HG03442 (cell line): ENCODE measurements at regions not wholly inside any gene's neighbourhood (a gene's known extent, or its start where the extent isn't known, plus 50 kb on each side); places are given as distances from the start of the nearest gene placed in this dataset.

Experiments used
- ATAC-seq: cut with Tn5 transposase; IDR thresholded peaks from one replicate; pipeline ENCODE4 v1.9.1; 2021; ENCODE audit warnings: mild to moderate bottlenecking, moderate library complexity; ENCODE audit not compliant: unreplicated experiment

DNA sequence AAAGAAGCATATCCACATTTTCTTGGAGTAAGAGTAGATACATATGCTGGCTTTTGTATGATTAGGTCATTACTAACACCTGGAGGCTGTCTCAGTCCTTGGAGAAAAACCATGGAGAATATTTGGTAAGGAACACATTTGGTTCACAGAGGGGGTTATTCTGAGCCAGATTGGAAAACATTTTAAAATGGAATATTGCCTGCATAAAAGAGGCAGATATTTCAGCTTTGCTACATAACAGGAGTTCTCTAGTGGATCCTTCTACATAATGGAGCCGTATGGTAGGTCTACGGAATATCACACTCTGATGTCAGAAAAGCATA lies 415.1 kb downstream of the ADGRL2 start:
- no peak for ATAC-seq

DNA sequence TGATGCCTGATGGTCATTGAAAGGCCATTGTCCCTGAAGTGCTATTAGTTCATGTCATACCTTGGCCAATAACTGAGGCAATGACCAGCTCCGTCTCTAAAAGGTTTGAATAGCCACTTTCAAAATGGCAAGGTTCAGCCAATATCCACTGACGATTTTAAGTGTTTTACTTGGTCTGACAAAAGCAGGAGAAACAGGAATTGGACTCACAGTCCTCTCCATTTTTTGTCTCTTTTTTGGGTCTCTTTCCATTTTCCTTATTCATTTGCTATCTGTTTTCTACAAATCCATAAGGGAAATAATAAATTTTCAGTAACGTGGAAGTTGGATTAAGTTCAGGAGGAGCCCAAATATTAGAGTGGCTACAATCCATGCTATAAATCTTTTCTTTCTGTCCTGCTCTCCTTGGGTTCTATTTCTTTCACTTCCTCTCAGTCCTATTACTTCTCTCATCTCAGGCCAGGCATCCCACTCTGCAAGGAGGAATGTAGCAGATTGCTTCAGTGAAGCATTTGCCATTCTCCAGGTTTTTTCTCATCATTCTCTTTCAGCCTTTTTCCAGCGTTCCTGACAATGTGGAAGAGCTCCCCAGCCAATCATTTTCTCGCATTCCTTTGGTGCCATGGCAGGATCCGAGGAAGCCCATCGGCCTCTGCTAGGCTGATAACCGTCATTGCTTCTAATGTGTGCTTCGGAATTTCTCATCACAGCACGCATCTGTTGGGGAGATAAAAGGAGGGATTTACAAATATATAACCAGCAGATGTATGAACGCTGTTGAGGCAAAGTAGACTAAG lies 414.5 kb downstream of the ADGRL2 start:
- no peak for ATAC-seq

DNA sequence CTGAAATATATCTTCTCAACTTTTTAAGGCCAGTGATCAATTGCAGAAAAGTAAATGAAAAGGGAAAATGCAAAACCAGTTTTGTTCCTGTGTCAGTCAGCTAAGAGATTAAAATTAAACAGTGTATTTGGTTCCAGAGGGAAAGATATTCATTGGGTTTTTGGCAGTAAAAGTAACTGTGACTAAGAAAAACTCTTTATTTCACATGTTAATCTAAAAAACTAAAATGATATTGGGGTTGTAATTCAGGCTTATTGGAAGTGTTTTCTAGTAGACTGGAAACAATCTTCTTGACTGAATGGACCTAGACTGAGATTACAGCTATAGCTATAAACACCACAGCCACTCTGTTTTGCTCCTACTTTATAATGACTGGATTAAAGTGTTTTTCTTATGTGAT lies 413.9 kb downstream of the ADGRL2 start:
- no peak for ATAC-seq

DNA sequence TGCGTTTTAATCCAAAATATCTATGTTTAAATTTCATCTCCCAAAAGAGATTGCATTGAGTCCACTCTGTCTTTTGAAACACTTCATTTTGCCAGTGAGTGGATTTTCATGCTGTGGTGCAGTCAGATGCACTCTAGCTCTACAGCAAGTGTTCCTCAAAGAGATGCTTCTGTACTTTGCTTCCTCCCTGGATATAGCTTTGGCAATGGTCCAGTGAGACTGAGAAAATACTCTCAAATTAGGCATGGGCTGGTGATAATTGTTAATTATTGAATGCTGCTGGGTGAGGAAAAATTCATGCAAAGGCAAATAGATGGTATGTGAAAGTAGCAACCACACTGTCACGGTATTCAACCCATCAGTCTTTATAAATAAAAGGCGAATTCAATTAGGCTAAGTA lies 396.9 kb downstream of the ADGRL2 start:
- ATAC-seq: no peak

DNA sequence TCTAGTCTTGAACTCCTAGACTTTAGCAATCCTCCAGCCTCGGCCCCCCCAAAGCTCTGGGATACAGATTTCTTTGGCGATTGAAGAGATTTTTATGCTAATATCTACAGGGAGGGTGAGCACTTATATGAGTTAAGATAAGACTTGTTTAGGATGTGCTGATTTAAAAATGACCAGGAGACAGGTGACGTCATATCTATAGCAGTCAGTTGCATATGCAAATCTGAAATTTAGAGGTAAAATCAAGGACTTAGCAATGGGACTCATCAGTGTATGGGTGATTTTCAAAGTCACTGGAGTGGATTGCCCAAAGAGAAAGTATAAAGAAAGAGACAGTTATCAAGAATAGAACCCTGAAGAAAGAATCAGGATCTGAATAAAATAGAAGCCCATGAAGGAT lies 394.5 kb downstream of the ADGRL2 start:
- no peak for ATAC-seq

DNA sequence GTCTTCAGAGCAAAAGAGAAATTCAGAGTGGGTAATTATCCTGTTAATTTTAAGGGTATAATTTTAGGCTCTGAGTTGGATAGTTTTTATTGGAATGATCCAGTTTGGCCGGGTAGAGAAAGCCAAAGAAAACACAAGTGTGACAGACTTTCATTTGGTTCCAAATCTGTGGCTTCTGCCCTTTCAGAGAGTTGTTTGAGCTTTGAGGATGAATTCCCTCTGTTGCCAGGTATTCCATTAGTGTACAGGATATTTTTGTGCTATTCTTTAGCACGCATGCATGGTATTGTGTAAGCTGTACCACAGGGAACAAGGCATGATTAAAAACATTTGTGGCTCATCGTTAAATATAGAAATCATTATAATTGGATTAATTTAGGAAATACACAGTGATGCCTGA lies 384.4 kb downstream of the ADGRL2 start:
- ATAC-seq: no peak

DNA sequence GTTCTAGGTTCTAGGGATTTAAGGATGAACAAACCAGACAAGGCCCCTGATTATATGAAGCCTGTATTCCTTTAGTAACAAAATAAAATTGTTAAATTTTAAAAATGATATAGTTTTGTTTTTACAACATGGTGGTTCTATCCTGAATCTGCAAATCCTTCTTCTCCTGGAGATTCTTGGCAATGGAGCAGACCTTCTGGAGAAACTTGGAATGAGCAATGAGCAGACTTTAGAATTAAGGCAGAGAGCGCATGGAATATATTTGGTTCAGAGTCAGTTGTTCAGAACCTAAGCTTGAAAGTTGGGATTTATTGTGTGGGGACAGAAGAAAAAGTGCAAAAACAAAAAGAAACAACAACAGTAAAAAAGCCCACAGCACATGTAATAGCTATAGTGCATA lies 381.1 kb downstream of the ADGRL2 start:
- ATAC-seq: no peak

DNA sequence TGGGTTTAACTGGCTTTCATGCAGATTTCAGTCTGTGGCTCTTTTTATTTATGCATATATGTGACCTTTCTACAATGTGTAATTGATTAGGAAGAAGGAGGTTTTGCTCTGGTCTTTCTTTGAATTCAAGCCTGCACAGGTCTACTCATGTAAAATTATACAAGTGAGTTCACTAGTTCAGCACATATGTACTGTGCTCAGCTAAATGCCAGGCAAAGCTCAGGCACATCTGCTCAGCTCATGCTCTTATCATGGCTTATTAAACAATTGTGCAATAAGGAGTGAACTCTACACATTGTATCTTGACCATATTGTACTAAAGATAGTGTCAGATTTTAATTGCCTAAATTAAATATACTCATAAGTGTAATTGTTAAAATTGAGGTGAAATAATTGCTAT lies 378.4 kb downstream of the ADGRL2 start:
- no peak for ATAC-seq

DNA sequence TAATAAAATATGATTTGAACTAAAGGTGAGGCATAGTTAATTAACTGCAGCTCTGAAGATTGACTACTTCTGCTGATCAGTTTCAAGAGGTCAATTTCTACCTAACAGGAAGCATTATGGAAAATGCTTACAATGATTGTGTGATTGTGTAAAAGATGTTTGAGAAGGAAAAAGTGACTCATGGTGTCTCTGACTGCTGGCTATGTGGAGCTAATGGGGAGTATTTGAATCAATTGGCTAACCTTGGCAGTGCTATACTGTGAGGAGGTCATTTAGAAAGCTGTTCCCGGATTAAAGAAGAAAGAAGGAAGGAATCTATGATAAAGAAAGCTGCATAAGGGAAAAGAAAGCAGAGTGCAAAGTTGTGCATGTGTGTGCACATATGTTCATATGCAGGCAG lies 376.5 kb downstream of the ADGRL2 start:
- ATAC-seq: no peak

DNA sequence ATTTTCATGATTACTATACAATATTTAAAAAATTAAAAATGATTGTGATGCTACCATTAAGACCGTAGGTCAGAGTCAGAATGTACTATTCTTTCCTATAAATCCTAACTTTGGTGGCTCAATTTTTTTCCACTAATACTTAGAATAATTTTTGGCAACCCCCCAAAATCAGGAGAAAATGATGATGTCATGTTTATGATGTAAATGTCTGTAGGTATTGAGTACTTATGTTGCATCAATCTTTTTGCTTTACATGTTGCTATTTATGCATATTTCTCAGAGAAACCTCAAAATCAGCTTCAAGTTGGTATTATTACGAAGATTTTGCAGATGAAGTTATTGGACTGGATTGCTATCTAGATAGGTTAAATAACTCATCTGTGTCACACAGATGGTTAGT lies 371.2 kb downstream of the ADGRL2 start:
- no peak for ATAC-seq

DNA sequence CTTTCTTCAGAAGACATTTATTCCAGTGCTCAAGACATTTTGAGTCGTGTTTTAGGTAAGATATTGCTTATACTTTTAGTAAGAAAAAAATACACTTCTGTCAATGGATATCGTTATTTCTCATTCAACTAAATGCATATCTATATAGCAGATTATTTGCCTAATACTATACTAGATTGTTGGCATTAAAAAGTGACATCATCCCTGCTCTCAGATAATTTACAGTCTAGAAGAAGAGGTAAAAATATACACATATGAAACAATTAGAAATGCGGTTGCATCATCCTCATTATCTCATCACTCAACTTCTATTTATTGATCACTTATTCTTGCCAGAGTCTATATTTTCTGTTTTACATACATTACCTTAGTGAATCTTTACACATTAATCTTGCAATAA lies 367.7 kb downstream of the ADGRL2 start:
- ATAC-seq: no peak

DNA sequence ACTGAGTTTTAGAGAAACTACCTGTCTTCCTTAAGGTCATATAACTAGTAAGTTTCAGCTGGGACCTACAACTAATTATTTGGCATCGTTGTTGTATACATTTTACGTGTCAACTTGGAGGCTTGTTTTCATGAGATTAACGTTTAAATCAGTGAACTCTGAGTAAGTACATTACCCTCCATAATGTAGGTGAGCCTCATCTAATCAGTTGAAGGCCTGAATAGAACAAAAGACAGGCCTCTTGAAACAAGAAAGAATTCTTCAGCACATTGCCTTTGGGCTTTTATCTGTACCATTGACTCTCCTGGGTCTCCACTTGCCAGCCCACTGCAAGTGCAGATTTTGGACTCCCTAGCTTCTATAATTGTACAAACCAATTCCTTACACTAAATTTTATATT lies 364.6 kb downstream of the ADGRL2 start:
- ATAC-seq: no peak

DNA sequence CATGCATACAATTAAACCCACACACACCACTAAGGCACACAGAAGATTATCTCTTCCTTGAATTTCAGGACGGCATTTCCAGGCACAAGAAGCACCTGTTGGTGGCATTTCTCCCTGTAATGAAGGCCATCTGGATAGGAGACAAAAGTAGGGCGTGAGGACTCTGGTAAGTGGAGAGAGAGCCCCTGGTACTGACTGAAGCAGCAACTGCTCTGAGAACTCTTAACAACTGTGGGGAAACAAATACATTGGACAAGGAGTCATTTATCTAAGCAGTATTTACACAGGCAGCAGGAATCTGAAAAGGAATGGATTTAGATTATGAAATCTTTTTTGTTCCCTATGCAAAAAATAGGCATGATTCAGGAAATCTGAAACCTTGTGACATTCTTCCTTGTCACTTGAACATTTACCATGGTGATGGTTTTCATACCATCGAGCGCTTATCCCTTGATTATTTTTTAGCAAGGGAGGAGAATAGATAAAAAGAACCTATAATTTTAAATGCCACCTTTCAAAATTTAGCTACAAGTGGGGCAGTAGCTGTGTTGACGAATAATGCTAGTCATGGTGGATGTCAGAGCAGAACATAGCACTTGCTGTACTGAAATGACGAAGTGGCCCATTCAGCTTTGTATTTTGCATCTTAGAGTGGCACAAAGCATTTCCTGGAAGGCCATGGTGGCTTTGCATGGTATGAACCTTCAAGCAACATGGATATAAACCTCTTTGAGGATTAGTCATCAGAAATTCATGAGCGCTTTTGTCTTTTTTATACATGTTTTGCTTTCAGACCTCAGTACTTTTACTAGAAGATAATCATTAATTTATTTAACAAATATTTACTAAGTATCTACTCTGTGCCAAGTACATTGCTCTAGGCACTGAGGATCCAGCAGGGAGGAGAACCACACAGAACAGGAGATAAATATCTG lies 362.0 kb downstream of the ADGRL2 start:
- no peak for ATAC-seq

DNA sequence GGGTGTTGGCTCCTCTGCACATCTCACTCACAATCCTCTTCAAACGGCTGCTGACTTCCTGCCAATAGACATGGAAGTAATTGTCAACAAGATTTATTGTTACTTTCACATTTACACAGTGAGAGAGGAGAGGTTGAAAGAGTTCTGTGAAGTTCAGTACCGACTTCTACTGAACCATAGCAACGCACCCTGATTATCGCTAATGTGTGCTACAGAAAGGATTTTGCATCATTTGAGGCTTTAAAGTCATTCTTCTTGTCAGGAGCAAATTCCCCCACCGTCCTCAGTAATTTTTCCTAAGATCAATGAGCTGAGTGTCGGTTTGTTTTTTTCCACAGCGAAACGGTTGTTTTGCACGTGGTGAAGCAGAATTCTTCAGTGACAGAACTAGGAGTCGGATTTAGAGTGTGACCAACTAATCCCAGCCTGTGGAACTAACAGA lies 361.0 kb downstream of the ADGRL2 start:
- no peak for ATAC-seq

DNA sequence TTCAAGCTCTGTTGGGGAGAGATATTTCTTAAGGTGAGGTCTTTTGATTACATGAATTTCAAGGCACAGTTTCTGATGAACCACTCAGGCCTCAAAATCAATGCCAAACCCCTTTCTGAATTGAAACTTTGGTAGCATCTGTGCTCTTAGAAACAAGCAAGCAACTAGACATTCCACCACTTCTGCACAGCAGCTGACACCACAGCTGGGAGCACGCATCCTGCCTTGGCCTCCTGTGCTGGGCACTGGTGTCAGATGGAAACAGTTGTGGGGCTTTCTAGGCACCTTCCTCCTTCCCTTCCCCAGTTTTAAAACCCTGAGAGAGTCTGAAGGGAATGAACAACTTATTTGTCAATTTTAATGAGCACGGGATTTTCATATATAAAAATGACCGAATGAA lies 360.2 kb downstream of the ADGRL2 start:
- ATAC-seq: no peak

DNA sequence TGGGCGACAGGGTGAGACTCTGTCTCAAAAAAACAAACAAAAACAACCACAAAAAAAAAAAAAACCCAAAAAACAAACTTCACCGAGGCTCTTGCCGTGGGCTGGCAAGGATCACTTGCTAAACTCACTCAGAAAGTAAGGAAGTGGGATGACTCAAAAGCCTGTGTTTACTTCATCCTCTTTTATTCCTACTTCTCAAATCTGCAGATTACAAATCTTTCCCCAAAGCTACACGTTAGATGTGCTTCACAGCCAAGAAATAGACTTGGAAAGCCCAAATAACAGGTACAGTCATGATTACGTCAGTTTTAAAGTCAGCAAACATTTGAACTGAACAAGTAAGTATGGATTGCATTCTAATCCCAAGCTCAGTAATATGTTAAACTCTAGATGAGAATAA lies 359.3 kb downstream of the ADGRL2 start:
- ATAC-seq: no peak

DNA sequence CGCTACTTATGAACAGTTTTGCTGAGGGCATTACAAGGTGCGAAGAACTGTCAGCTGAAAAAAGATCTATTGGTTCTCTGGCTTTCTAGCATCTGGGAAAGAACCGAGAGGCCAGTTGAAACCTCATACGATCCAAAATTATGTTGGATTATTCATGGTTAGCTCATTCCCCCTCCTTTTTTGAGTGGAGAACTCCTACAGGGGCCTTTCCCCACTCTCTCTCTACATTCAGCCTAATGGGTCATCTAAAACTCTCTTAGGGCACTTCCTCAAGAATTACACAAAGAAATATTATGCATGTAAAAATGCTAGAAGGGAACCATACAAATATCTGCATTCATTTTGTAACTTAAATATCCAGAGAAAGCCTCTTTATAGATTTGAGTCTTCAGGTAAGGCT lies 358.2 kb downstream of the ADGRL2 start:
- ATAC-seq: no peak

DNA sequence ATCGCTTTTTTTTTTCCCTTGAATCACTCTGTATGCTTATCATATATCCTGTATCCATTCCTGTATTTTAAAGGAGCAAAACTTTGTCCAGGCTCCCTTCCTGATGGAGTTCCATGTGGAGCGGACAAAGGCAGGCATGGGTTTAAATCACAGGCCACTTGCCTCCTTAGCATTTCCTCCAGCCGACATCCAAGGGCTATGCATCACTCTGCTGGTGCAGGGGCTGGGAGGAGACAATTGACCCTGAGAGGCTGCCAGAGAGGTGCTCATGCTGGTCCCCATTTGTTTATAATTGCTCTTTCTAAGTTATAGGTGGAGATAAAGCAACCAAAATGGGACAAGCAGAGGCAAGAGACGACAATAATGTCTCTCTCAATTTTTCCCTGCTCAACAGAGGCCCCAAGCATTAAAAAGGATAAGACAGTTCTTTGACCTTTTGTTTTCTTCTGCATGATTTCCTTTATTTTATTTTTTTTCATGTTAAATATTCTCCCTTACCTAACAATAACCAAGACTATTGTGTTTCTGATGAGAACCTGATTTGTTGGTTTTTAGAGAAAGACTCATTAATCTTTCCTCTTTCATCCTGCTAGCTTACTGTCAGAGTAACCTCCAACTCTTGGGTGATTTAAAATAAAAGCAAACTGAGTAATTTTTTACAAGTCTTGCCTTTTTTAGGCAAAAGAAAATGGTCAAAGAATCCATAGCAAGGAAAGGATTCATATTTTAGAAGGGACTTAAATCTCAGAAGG lies 353.7 kb downstream of the ADGRL2 start:
- ATAC-seq: no peak

DNA sequence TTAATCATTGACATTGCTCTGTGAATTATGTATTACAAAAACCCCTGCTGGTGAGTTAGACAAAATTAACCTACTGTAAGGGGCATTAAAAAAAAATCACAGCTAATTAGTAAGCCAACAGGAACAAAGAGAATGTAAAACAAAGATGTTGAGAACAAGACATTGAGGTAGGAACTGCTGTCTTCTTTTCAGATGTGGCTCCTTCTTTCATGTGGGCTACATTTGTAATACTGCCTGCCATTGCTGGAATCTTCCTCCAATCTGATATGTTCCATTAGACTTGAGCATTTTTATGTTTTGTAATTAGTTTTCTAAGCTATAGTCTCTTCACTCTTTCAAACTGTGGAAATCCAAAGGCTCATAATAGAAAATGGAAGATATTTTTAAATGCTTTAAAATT lies 353.0 kb downstream of the ADGRL2 start:
- no peak for ATAC-seq

DNA sequence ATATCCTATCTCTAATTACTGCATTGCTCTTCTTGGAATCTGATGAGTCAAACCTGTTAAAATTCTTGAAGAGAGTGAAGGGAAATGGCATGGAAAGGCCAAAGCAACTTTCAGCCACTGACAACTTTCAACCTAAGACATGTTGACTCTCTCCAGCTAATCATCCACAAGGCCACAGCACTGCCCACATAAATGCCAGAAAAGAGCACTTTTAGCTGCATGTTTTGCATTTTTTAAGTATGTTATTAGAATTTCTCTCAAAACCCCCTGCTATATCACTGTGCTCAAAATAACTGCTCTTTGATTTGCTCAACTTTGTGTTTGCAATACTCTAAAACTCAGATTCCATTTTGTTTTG lies 352.5 kb downstream of the ADGRL2 start:
- peak; percentile 36 for ATAC-seq

DNA sequence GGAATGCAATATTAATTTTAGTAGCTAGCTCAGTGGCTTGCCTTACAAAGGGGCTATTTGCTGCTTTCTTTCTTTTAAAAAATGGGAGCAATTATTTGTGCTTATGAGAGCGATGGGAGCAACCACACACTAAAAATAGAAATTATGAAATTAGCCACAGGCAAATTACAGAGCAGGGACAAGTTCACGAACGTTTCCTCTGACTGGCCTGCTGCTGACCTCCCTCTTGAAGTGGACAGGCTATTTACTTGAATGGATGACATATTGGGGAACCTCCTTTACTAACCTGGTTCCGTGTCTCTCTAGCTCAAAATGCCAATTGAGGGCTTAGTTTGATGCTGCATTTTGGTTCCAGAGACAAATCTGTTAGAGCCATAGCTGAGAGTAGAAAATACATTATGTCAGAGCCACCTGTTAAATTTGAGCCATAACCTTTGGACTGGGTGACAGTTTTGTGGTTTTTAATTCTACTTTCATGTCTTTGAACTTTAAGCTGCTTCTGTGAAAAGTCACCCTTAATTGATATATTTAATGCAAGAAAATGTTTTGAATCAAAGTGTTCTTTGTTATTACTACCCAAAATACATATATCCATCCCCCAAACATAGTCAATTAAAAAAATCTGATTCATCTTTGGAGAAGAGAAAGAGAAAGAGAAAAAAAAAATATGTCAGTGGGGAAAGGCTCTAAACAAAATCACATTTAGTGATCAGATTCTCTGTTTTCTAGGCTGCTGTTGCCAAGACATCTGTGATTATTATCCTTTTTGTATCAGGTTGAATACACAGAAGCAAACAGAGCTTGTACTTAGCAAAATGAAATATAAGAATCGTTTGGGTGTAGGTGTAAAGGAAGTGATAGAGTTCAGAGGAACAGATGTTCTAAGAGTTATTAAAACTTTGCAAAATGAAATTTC lies 351.9 kb downstream of the ADGRL2 start:
- peak; percentile 45 for ATAC-seq
